KG1 (cell line): ENCODE measurements at regions not wholly inside any gene's neighbourhood (a gene's known extent, or its start where the extent isn't known, plus 50 kb on each side); places are given as distances from the start of the nearest gene placed in this dataset.

Experiments used
- DNase-seq: peaks from one replicate; lab custom pipeline; 2025; lab: John Stamatoyannopoulos, UW

- DNase-seq: no peak
Measured at GRCh38 chr11:43261775-43262174, 50.0 kb upstream of the API5 start.
